ENCODE measurements at regions not wholly inside any gene's neighbourhood (a gene's known extent, or its start where the extent isn't known, plus 50 kb on each side); places are given as distances from the start of the nearest gene placed in this dataset.

DNA sequence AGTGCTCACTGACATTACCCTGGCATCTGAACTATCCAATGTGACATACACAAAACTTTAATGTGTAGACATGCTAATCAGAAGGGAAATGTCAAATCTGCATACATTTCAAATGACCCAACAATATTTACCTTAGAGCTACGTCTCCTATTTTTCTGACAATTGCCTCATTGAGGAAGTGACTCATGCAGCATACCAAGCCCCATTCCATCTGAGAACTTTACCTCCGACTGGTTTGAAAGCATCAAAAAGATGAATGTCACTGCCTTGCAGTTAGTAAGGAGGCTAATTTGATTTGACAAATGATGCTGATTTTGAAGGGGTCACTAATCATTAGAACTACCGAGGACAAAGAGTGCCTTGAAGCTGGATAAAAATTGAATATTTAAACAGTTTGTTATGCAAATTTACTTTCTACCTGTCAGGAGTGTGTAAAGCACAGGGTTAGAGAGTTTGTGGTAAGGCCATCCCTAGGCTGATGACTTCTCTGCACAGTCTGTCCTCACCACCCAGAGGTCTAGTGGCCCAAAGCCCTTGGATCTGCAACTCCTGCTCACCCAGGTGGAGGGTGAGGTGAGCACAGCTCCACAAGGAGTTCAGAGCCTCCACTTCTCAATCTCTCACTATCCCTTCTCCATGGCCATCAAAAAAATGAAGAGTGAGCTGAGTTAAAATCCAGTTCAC lies 500.3 kb upstream of the C1orf87 start:
- DNase-seq: no peak

DNA sequence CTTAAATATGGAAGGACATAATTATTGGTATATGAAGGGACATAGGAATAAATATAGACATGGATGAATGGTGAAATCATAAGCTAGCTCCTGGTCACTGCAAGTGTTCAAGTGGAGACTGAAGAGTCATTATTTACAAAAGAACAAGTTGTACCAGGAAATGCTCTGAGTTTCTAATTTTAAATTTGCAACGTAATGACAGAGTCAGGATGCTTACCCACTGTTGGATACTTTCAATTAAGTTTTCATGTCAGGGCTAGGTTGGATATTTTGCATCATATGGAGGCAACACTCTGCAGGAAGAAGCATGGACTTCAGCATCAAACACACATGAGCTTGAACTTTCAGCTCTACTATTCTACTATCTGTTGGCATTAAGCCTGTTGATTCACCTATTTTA lies 499.6 kb upstream of the C1orf87 start:
- no peak for DNase-seq

GRCh38 chr1:60572378-60572777 lies 498.8 kb upstream of the C1orf87 start:
- no peak for DNase-seq

- no peak for DNase-seq
These were observed 498.2 kb upstream of the C1orf87 start for GRCh38 chr1:60571811-60572210.

DNA sequence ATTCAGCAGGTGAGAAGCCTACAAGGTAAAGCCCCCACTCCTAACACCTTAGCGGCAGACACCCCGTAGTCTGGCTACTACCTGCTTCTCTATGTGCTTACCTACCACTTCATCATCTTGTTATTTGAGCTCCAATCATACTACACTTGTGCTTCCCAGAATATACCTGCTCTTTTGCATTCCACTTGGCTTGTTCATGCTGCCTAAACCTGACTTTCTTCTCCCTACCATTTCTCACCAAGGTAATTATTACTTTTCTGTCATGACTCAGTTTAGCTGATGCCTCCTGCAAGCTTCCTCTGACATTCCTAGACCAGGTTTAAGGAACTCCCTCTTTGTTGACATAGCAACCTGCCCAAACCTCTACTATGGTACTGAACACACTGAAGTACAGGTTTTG lies 495.6 kb upstream of the C1orf87 start:
- no peak for DNase-seq

DNA sequence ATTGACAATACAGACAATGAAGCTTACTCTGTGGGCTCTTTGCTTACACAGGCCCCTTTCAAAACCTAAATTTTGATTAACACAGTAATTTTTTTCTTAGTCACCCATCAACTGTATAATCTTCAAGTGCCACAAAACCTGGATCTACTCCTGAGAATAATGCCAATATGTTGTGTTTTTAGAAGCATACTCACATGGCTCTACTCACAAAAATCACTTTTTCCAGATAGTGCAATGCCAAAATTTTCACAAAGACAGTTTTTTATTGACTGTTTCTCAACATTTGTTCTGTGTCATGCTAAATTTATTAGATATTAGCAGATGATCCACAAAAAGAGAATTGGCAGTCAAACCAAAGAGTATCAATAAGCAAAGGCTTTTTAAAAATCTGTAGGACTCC lies 493.7 kb upstream of the C1orf87 start:
- no peak for DNase-seq

- DNase-seq: no peak
These were observed 491.6 kb upstream of the C1orf87 start for GRCh38 chr1:60564916-60565750.

DNA sequence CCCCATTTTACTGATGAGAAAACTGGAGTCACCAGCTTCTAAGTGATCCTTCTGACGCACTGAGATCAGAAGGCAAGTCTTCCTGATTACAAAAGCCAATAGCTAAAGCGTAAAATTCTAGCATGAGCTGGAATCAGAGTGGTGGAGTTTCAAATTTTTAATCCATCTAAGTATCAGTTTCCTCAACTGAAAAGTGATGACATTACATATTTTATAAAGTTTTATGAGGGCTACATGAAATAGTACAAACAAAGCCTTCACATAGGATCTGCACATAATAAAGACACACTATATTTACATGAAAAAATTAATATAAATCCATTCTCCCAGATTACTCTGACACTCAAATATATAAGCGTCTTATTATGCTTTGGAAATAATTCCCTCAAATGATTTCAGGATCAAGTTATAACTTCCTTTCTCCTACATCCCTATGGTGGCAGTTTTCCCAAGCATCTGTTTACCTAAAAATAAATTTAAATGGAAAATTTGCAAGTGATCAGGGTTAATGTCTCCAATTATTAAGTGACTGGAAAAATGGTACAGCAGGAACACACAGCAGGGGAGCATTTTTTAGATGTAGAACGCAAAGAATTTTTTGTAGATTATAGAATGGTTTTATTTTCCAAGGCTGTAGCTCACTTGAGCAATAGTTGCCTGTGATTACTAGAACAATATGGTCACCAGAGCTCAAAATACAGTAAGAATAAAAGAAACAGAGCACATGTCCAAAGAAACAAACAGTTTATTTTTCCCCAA lies 490.4 kb upstream of the C1orf87 start:
- no peak for DNase-seq

DNA sequence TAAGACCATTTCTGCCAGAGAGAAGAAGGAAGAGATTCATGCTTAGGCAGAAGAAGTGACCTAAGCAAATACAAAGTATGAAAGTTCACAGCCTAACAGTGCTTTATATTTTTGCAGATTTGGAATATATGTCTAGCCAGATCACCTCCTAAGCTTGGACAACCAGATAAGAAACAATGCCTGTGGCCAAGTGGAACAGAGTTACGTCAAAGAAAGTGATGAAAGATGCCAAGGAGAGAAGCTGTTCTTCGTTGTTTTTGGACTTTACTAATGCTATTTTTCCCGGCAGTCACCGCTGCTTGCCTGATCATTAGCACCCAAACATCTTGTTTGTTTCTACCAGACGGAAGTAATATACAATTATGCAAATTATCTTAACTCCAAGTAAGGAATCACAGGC lies 489.2 kb upstream of the C1orf87 start:
- no peak for DNase-seq

DNA sequence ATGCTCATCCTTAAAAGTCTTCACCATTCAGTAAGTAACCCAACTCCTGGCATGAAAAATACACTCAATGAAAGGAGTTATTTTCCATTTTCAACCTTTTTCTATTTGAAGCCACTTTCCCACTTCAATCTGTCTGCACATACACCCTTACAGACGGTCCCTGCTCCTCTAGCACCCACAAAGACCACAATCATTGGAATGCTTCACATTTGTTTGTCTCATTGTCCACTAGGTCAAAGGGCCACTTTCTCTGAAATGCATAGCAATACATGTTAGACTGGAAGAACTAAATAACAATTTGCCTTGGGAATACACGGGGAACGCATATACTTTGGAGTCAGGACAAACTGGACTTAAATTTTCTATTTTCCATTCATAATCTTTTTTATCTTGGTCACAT lies 487.1 kb upstream of the C1orf87 start:
- DNase-seq: no peak

- no peak for DNase-seq
These were observed 484.7 kb upstream of the C1orf87 start for GRCh38 chr1:60558236-60558635.

GRCh38 chr1:60553730-60554129 lies 480.2 kb upstream of the C1orf87 start:
- DNase-seq: no peak

GRCh38 chr1:60547821-60548220 lies 474.3 kb upstream of the C1orf87 start:
- DNase-seq: no peak

GRCh38 chr1:60541831-60542532 lies 468.4 kb upstream of the C1orf87 start:
- no peak for DNase-seq

DNA sequence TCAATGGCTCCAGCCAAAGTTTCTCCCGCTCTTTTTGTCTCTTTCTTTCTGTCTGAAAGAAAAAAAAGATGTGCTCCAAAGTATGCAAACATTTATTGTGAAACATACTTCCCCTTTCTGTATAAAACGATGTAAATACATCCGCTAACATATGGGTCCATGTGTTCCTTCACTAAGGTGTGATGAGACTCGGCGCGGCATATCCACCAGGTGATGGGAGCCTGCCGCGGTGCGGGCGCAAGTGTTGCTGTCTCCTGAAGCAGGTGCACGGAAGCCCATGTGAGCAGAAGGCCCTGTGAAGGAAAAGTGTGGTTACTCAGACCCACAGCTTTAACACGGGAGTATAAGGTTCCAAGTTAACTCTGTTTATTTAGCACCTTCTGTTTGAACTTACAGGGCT lies 466.6 kb upstream of the C1orf87 start:
- DNase-seq: no peak

DNA sequence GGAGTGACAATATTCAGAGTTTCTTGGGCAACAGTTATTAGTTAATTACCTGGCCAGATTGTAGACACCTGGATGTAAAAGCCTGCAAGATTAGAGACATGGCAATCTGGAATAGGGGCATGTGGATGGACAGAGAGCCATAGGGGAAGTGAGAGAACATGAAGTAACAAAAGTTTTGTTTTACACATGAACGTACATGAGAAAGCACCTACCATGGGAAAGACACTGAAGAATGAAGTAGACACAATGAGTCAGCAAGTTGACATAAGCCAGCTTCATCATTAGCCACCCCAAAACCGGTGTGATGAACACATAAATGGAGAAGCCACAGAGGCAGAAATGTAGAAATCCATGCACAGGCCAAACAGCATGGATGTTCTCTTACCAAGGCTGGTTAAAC lies 462.1 kb upstream of the C1orf87 start:
- no peak for DNase-seq

DNA sequence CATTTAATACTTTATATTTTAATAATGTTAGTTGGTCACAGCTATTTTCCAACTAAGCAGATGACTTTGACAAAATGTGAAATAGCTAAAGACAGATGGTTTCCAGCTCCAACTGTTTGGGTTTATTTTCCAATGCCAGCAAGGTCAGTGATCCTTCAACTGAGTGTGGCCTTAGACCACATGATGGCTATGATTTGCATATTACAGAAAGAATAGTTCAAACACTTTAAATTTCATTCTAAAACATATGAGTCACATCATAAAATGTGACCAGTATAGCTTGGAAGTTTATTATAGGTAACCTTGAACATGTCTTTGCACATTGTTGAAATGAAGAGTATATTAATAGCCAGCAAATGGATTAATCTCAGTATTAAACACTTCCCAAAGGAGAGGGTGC lies 454.0 kb upstream of the C1orf87 start:
- DNase-seq: no peak

- DNase-seq: no peak
These were observed 443.4 kb upstream of the C1orf87 start for GRCh38 chr1:60516996-60517395.

DNA sequence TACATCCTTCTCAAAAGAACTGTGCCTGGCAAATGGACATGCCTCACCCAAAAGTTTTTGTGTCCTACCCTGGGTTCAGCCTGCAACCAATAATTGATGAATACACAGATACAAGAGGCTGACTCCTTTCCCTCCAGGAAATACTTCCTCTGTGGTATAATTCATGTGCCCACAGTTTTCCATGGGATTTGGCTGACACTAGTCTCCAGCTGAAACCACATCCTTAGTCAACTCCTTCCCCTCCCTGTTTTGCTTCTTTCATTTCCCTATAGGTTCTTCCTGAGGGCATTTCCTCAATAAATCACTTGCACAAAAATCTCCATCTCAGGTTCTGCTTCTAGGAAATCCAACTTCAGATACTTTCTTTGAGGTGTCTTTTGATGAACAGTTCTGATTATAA lies 436.6 kb upstream of the C1orf87 start:
- no peak for DNase-seq

DNA sequence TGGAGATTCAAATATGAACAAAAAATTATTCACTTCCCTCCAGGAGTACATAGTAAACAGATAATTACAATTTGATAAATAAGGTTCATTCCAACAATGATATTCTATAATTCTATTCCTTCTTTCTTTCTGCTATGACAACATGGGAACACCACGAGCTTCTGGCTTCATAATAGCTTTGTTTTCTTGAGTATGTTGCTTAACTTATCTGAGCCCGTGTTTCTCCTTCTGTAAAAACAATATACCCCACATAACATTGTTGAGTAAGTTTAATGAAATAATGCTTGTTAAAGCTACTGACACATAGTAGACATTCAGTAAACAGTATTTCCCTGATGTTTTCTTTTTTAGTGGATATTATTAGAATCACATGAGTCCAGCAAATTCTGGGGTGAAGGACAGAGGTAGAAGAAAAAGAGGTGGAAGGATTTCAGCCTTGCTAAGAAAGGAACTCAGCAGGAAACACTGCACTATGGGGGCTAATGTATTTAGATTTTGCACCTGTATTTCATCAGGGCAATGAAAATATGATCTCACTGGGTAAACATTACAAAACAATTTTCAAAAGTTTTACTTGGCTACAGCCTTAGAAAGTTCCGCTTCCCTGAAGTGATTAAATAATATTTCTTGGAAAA lies 430.8 kb upstream of the C1orf87 start:
- DNase-seq: no peak

- no peak for DNase-seq
These were observed 429.8 kb upstream of the C1orf87 start for GRCh38 chr1:60503266-60503925.

DNA sequence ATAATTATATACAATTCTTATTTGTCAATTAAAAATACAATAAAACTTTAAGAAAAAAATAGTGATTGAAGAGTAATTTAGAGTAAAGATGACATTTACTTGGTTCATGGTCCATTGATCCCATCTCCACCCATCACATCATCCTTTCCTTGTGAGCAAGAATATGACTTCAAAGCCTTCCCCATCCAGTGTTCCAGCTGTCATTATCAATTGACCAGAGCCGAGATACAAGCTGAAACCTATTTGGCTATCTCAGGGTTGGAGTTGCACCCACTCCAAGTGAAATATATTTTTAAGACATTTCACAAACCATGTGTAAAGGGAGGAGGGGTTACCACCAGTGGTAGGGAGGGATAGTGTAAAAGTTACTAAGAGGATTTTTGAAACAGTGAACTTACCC lies 428.9 kb upstream of the C1orf87 start:
- no peak for DNase-seq
